ENCODE measurements at regions not wholly inside any gene's neighbourhood (a gene's known extent, or its start where the extent isn't known, plus 50 kb on each side); places are given as distances from the start of the nearest gene placed in this dataset.

DNA sequence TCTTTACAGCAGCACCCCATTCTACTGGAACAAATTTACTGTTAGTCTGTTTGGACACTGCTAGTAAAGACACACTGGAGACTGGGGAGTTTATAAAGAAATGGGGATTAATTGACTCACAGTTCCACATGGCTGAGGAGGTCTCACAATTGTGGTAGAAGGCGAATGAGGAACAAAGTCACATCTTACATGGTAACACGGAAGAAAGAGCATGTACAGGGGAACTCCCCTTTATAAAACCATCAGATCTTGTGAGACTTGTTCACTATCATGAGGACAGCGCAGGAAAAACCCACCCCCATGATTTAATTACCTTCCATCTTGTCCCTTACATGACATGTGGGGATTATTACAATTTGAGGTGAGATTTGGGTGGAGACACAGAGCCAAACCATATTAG lies 1204.2 kb downstream of the SLITRK1 start:
- Histone ChIP-seq H3K9me2 (replicated peaks; ENCODE audit: low read length) (no peaks in the 10 kb centered on the region), H3K9ac (ENCODE audit: low read length) (no peak overlapping the region), H3K27ac (ENCODE audit: low read length) (no peak overlapping the region), H3K9me3 (ENCODE audit: low read length) (no peaks in the 10 kb centered on the region), H4K20me1 (ENCODE audit: low read length) (no peaks in the 10 kb centered on the region), H3K4me2 (ENCODE audit: low read length) (no peak overlapping the region), H3K27me3 (ENCODE audit: low read length) (no peaks in the 10 kb centered on the region), H2AFZ (ENCODE audit: low read length) (no peak overlapping the region), H3K4me1 (ENCODE audit: insufficient read depth, low read length) (no peaks in the 10 kb centered on the region), H3F3A (ENCODE audit: low read length, unreplicated experiment) (no peaks in the 10 kb centered on the region), H3K4me3 (ENCODE audit: low read length) (no peak overlapping the region), H3K36me3 (ENCODE audit: low read depth, low read length) (no peaks in the 10 kb centered on the region), H3K79me2 (ENCODE audit: low read length) (no peaks in the 10 kb centered on the region)
- ATAC-seq (no peak), DNase-seq (no peak)
- ChIA-PET POLR2A (ENCODE audit: unreplicated experiment) (no interaction called here), CTCF (no interaction called here)
- intact Hi-C loops (cut with micrococcal nuclease) = no loop called here
- no TSS peak for BruUV-seq (replicated peaks)
- TF ChIP-seq, protein P1, sequence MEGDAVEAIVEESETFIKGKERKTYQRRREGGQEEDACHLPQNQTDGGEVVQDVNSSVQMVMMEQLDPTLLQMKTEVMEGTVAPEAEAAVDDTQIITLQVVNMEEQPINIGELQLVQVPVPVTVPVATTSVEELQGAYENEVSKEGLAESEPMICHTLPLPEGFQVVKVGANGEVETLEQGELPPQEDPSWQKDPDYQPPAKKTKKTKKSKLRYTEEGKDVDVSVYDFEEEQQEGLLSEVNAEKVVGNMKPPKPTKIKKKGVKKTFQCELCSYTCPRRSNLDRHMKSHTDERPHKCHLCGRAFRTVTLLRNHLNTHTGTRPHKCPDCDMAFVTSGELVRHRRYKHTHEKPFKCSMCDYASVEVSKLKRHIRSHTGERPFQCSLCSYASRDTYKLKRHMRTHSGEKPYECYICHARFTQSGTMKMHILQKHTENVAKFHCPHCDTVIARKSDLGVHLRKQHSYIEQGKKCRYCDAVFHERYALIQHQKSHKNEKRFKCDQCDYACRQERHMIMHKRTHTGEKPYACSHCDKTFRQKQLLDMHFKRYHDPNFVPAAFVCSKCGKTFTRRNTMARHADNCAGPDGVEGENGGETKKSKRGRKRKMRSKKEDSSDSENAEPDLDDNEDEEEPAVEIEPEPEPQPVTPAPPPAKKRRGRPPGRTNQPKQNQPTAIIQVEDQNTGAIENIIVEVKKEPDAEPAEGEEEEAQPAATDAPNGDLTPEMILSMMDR (conservative IDR thresholded peaks at IDR 0.05; ENCODE audit: low read depth, low read length) = no peak
- no peak for TF ChIP-seq EZH2 (IDR thresholded peaks at IDR 0.05; ENCODE audit: low read length, unreplicated experiment)
- no peak for TF ChIP-seq EZH2phosphoT487 (IDR thresholded peaks at IDR 0.05; ENCODE audit: borderline replicate concordance, low read length)

DNA sequence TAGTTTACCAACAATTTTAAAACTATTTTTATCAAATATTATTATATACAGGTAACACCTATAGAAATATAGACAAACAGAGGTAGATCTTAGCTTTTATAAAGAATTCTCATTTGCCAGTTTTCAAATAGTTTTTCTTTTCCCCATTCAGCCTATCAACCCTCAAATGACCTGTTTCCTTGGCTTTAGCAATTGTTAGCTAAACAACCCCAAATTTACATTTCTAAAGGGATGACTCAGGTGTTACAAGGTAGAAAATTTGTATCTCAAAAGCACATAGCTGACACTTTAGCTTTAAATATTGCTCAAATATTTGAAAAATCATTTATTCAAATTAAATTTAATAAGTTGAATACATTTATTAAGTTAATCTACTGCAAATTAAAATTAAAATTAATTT lies 1207.2 kb downstream of the SLITRK1 start:
- Histone ChIP-seq H3K4me1 (ENCODE audit: insufficient read depth, low read length) (no peaks in the 10 kb centered on the region), H3F3A (ENCODE audit: low read length, unreplicated experiment) (no peaks in the 10 kb centered on the region), H3K27me3 (ENCODE audit: low read length) (no peaks in the 10 kb centered on the region), H2AFZ (ENCODE audit: low read length) (no peak overlapping the region), H3K9me3 (ENCODE audit: low read length) (no peaks in the 10 kb centered on the region), H4K20me1 (ENCODE audit: low read length) (no peaks in the 10 kb centered on the region), H3K36me3 (ENCODE audit: low read depth, low read length) (no peaks in the 10 kb centered on the region), H3K4me3 (ENCODE audit: low read length) (no peak overlapping the region), H3K27ac (ENCODE audit: low read length) (no peak overlapping the region), H3K4me2 (ENCODE audit: low read length) (no peak overlapping the region), H3K79me2 (ENCODE audit: low read length) (no peaks in the 10 kb centered on the region), H3K9ac (ENCODE audit: low read length) (no peak overlapping the region), H3K9me2 (replicated peaks; ENCODE audit: low read length) (no peaks in the 10 kb centered on the region)
- CTCF ChIA-PET = no interaction called here
- ATAC-seq (no peak; the same call in 1 of the 2 replicates), DNase-seq (no peak)
- TF ChIP-seq, protein P1 (conservative IDR thresholded peaks at IDR 0.05; ENCODE audit: low read depth, low read length) = no peak
- TF ChIP-seq EZH2 (IDR thresholded peaks at IDR 0.05; ENCODE audit: low read length, unreplicated experiment) (no peak), EZH2phosphoT487 (IDR thresholded peaks at IDR 0.05; ENCODE audit: borderline replicate concordance, low read length) (no peak)
- POLR2A ChIA-PET (ENCODE audit: unreplicated experiment) = interaction anchor here (0.6 to 0.7 kb wide), 2 partner anchors 43 to 47 kb away, joined by 3 to 5 read pairs; no protein-coding TSS in a partner anchor
- no TSS peak for BruUV-seq (replicated peaks)
- intact Hi-C loops (cut with micrococcal nuclease) = no loop called here

DNA sequence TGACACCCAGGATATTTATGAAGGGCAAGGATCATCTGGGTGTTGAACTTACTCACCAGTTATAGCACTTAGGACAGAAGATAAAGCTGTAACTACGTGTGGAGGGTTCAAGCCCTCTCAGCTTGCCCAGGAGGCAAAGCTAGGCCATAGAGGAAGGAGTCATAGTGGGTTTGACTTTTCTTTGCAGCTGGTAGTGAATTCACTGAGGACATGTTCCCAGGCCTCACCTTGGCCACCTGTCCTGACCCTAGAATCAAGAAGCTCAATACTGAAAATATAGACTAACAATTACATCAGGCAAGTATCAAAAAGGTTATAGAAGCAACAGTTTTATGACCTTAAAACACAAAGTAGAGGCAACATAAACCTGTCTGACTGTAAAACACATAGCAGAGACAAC lies 1207.7 kb downstream of the SLITRK1 start:
- DNase-seq (no peak), ATAC-seq (no peak)
- Histone ChIP-seq H2AFZ (ENCODE audit: low read length) (no peak overlapping the region), H3K9ac (ENCODE audit: low read length) (no peak overlapping the region), H3K27ac (ENCODE audit: low read length) (no peak overlapping the region), H3K79me2 (ENCODE audit: low read length) (no peaks in the 10 kb centered on the region), H3K4me3 (ENCODE audit: low read length) (no peak overlapping the region), H3F3A (ENCODE audit: low read length, unreplicated experiment) (no peaks in the 10 kb centered on the region), H4K20me1 (ENCODE audit: low read length) (no peaks in the 10 kb centered on the region), H3K4me2 (ENCODE audit: low read length) (no peak overlapping the region), H3K4me1 (ENCODE audit: insufficient read depth, low read length) (no peaks in the 10 kb centered on the region), H3K9me3 (ENCODE audit: low read length) (no peaks in the 10 kb centered on the region), H3K36me3 (ENCODE audit: low read depth, low read length) (no peaks in the 10 kb centered on the region), H3K9me2 (replicated peaks; ENCODE audit: low read length) (no peaks in the 10 kb centered on the region), H3K27me3 (ENCODE audit: low read length) (no peaks in the 10 kb centered on the region)
- CTCF ChIA-PET = no interaction called here
- TF ChIP-seq, protein P1 (conservative IDR thresholded peaks at IDR 0.05; ENCODE audit: low read depth, low read length) = no peak
- TF ChIP-seq EZH2phosphoT487 (IDR thresholded peaks at IDR 0.05; ENCODE audit: borderline replicate concordance, low read length) (no peak), EZH2 (IDR thresholded peaks at IDR 0.05; ENCODE audit: low read length, unreplicated experiment) (no peak)
- POLR2A ChIA-PET (ENCODE audit: unreplicated experiment) = interaction anchor here (0.7 kb wide), 1 partner anchor 38 kb away, joined by 5 read pairs; no protein-coding TSS in a partner anchor
- intact Hi-C loops (cut with micrococcal nuclease) = no loop called here
- BruUV-seq (replicated peaks) = no TSS peak
